Lung (tissue), 11 donors: ENCODE measurements at regions not wholly inside any gene's neighbourhood (a gene's known extent, or its start where the extent isn't known, plus 50 kb on each side); places are given as distances from the start of the nearest gene placed in this dataset.

Experiments used
- ATAC-seq: fragments of 200-7000 bp; cut with Tn5 transposase; one replicate; pipeline ENCODE4 v1.9.1; 2020; ENCODE audit warnings: moderate number of reproducible peaks; ENCODE audit not compliant: insufficient read depth, low FRiP score
- DNase-seq, 3 donors: peaks; one replicate each; pipeline ENCODE4 v3.0.0-alpha.2; 2013 to 2017
- H3K27ac ChIP-seq, 2 donors: one replicate each; pipeline ENCODE4 v1.5.1; 2013; ENCODE audit warnings: mild to moderate bottlenecking in 2 of 2, moderate library complexity in 2 of 2, control low read depth in 1 of 2, inconsistent platforms in 1 of 2, low read depth in 1 of 2, low read length in 1 of 2
- H3K27me3 ChIP-seq, 3 donors: one replicate each; pipeline ENCODE4 v1.5.1; 2013; ENCODE audit warnings: low read length in 2 of 3; ENCODE audit not compliant: control insufficient read depth in 3 of 3, insufficient read depth in 3 of 3
- H3K36me3 ChIP-seq, 4 donors: one replicate each; pipeline ENCODE4 v1.5.1; 2013; ENCODE audit warnings: low read length in 4 of 4, mild to moderate bottlenecking in 1 of 4, moderate library complexity in 1 of 4; ENCODE audit not compliant: control insufficient read depth in 4 of 4, insufficient read depth in 4 of 4
- H3K4me1 ChIP-seq, 5 donors: one replicate each; pipeline ENCODE4 v1.5.1; 2013; ENCODE audit warnings: low read length in 5 of 5, mild to moderate bottlenecking in 2 of 5, moderate library complexity in 1 of 5; ENCODE audit not compliant: control insufficient read depth in 5 of 5, insufficient read depth in 5 of 5
- H3K4me3 ChIP-seq: one replicate; pipeline ENCODE4 v1.5.1; 2013; ENCODE audit warnings: mild to moderate bottlenecking, control low read depth, moderate library complexity
- H3K9ac ChIP-seq, 2 donors: one replicate each; pipeline ENCODE4 v1.5.1; 2013; ENCODE audit warnings: low read length in 2 of 2, control low read depth in 1 of 2; ENCODE audit not compliant: insufficient read depth in 1 of 2
- H3K9me3 ChIP-seq, 4 donors: one replicate each; pipeline ENCODE4 v1.5.1; 2013; ENCODE audit warnings: low read length in 3 of 4, mild to moderate bottlenecking in 1 of 4, moderate library complexity in 1 of 4; ENCODE audit not compliant: control insufficient read depth in 4 of 4, insufficient read depth in 3 of 4
- CTCF ChIP-seq: IDR thresholded peaks from 2 replicates; pipeline ENCODE4 v1.5.1; 2012; ENCODE audit warnings: mild to moderate bottlenecking; ENCODE audit errors: control extremely low read depth, extremely low read depth
- WGBS, 2 donors: extraction: QIAGEN DNeasy Blood & Tissue Kit; methylation state at CpG; one replicate each; pipeline ENCODE4 v1.1.7; 2013; 5-methylcytosine and 5-hydroxymethylcytosine counted together
- donor health status: control.
- donor health status: control.
- donor health status: Bipolar disorder and iron deficiency.
- donor health status: healthy.
- donor health status: DM: yes; HTN: yes; CAD: no.

- 85 to 93% methylated on average over 2 of the region's 2 CpGs for WGBS, 2 donors
- Histone ChIP-seq H3K27me3 (no peaks in the 10 kb centered on the region), H3K4me3 (no peak overlapping the region), H3K9ac (no peak overlapping the region), H3K4me1 (no peaks in the 10 kb centered on the region), H3K9me3 (peaks cover 0 to 14% (median 12%) of the 10 kb centered on the region in 4 donors), H3K36me3 (no peaks in the 10 kb centered on the region), H3K27ac (no peak overlapping the region)
- ATAC-seq (no peak), DNase-seq (no peak)
- no peak for TF ChIP-seq CTCF
Measured at GRCh38 chr18:8926464-8926863, 176.0 kb upstream of the NDUFV2 start.

GRCh38 chr18:8928044-8928443 is 174.5 kb upstream of the NDUFV2 start:
- no peak for TF ChIP-seq CTCF
- 84 to 89% methylated on average over 2 of the region's 2 CpGs for WGBS, 2 donors
- ATAC-seq: no peak
- Histone ChIP-seq H3K27ac (no peak overlapping the region), H3K4me1 (no peaks in the 10 kb centered on the region), H3K9me3 (peaks cover 0 to 14% (median 12%) of the 10 kb centered on the region in 4 donors), H3K27me3 (no peaks in the 10 kb centered on the region), H3K4me3 (no peak overlapping the region), H3K36me3 (no peaks in the 10 kb centered on the region), H3K9ac (no peak overlapping the region)
- DNase-seq: no peak

GRCh38 chr18:8928847-8929780 is 173.4 kb upstream of the NDUFV2 start:
- Histone ChIP-seq H3K4me1 (no peaks in the 10 kb centered on the region), H3K4me3 (no peak overlapping the region), H3K36me3 (no peaks in the 10 kb centered on the region), H3K9ac (no peak overlapping the region), H3K27me3 (no peaks in the 10 kb centered on the region), H3K9me3 (peaks cover 0 to 14% (median 12%) of the 10 kb centered on the region in 4 donors), H3K27ac (no peak overlapping the region)
- no peak for ATAC-seq
- DNase-seq: no peak
- WGBS, 2 donors: 93 to 96% methylated on average over 3 of the region's 3 CpGs
- TF ChIP-seq CTCF: no peak
